Kasumi-1 (cell line): ENCODE measurements at regions not wholly inside any gene's neighbourhood (a gene's known extent, or its start where the extent isn't known, plus 50 kb on each side); places are given as distances from the start of the nearest gene placed in this dataset.
"Not testable (repeated sequence)": the region's sequence is repeated elsewhere in the genome, so short reads cannot be mapped to it uniquely, and the experiment has no call there.

Source experiments
- DNase-seq, 2 experiments: peaks; one replicate each; lab custom pipeline; 2025; lab: John Stamatoyannopoulos, UW

GRCh38 chr10:32141018-32141807 lies 85.0 kb upstream of the KIF5B start:
- no peak for DNase-seq

GRCh38 chr10:32140403-32140802 lies 84.2 kb upstream of the KIF5B start:
- DNase-seq = no peak

GRCh38 chr10:32139223-32140073 lies 83.2 kb upstream of the KIF5B start:
- peak; percentile 97 for DNase-seq

GRCh38 chr10:32136927-32137326 lies 80.7 kb upstream of the KIF5B start:
- DNase-seq = not testable (repeated sequence)

GRCh38 chr10:32135796-32136195 lies 79.6 kb upstream of the KIF5B start:
- not testable (repeated sequence) for DNase-seq

GRCh38 chr10:32132357-32132946 lies 76.2 kb upstream of the KIF5B start:
- no peak for DNase-seq

GRCh38 chr10:32131388-32131787 lies 75.2 kb upstream of the KIF5B start:
- peak; percentile 44 to 61 for DNase-seq

GRCh38 chr10:32130788-32131187 lies 74.6 kb upstream of the KIF5B start:
- DNase-seq = no peak

GRCh38 chr10:32125023-32125422 lies 68.8 kb upstream of the KIF5B start:
- no peak for DNase-seq

GRCh38 chr10:32123021-32123420 lies 66.8 kb upstream of the KIF5B start:
- no peak for DNase-seq

GRCh38 chr10:32121648-32122047 lies 65.4 kb upstream of the KIF5B start:
- DNase-seq = no peak

GRCh38 chr10:32120147-32120546 lies 63.9 kb upstream of the KIF5B start:
- DNase-seq = no peak

- DNase-seq = no peak
Measured at GRCh38 chr10:32114508-32114907, 58.3 kb upstream of the KIF5B start.

- DNase-seq = no peak
Measured at GRCh38 chr10:32112055-32112454, 55.8 kb upstream of the KIF5B start.

GRCh38 chr10:32111585-32111984 lies 55.4 kb upstream of the KIF5B start:
- DNase-seq = no peak

- no peak for DNase-seq
Measured at GRCh38 chr10:32110790-32111189, 54.6 kb upstream of the KIF5B start.

- DNase-seq = no peak
Measured at GRCh38 chr10:32109603-32110002, 53.4 kb upstream of the KIF5B start.
